IPS-18a (cell line): ENCODE measurements at regions not wholly inside any gene's neighbourhood (a gene's known extent, or its start where the extent isn't known, plus 50 kb on each side); places are given as distances from the start of the nearest gene placed in this dataset.

Experiments
- H3K27ac ChIP-seq: one replicate; pipeline ENCODE4 v1.5.1; 2013; ENCODE audit warnings: low read length
- H3K27me3 ChIP-seq: one replicate; pipeline ENCODE4 v1.6.1; 2013; ENCODE audit warnings: mild to moderate bottlenecking, low read length; ENCODE audit not compliant: control insufficient read depth, insufficient read depth
- H3K36me3 ChIP-seq: one replicate; pipeline ENCODE4 v1.6.1; 2013; ENCODE audit warnings: low read depth, low read length; ENCODE audit not compliant: control insufficient read depth
- H3K4me1 ChIP-seq: one replicate; pipeline ENCODE4 v1.6.1; 2013; ENCODE audit warnings: low read depth, low read length; ENCODE audit not compliant: control insufficient read depth
- H3K4me3 ChIP-seq: one replicate; pipeline ENCODE4 v1.5.1; 2013; ENCODE audit warnings: low read length
- H3K9ac ChIP-seq: one replicate; pipeline ENCODE4 v1.6.1; 2013; ENCODE audit warnings: mild to moderate bottlenecking, low read length, moderate library complexity
- H3K9me3 ChIP-seq: one replicate; pipeline ENCODE4 v1.6.1; 2013; ENCODE audit warnings: low read depth, low read length; ENCODE audit not compliant: control insufficient read depth

DNA sequence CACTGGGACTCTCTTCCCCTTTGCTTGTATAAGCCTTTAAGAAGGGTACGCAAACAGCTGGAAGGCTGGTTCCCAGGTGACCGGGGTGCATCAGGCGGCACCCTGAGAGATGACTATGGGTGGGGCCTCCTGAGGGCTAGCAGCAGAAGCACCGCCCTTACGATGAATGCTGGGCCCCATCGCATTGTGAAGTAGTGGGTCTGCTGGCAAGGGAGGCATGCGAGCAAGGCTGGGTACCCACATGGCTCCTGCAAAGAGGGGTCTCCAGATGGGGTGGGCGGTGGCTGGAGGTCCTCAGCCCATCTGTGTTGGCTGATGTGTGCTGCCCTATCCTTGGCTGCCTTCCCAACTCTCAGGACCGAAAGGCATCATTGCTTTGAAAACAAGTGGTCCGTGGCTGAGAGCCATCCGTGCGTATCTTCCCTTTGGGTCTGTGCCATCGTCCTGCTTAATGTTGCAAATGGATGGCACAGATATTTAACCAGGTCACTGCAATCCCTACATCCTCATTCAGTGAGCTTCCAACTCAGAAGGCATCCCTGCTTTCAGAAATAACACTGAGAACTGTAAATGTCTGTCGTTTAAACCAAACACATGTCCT lies 83.5 kb upstream of the GPC1 start:
- no peak overlapping the region for H3K4me3 ChIP-seq
- no peaks in the 10 kb centered on the region for H3K9me3 ChIP-seq
- H3K4me1 ChIP-seq: no peaks in the 10 kb centered on the region
- no peak overlapping the region for H3K27ac ChIP-seq
- H3K9ac ChIP-seq: no peak overlapping the region
- H3K36me3 ChIP-seq: no peaks in the 10 kb centered on the region
- H3K27me3 ChIP-seq: no peaks in the 10 kb centered on the region

DNA sequence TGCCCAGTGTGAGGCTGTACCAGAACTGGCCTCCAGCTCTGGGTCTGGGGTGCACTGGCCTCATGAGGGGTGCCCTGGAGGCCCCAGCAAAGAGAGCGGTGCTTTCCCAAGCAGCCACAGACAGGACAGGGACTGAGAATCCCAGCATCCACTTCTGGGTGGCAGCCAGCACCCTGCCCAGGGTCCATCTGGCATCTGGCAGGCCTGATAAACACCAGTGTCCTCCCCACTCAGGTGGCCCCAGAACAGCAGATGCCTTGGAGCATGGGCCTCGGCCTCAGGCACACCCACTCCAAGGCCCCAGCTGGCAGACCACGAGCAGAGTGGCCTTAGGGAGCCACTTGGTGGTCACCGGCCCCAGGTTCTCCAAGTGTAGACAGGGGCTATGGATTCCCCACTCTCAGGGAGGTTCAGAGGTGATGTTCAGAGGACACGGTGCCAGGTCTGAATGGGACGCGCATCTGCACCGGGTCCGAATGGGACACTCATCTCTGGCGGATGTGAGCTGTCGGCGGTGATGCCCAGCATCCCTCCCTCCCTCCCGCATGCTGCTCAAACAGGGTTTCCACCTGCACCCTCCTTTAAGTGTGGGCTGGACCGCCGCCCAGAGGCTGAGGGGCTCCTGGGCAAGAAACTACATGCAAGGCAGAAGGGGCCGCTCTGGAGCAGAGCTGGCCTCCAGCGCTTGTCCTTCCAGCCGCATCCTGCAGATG lies 82.2 kb upstream of the GPC1 start:
- Histone ChIP-seq H3K36me3 (no peaks in the 10 kb centered on the region), H3K9ac (no peak overlapping the region), H3K27ac (no peak overlapping the region), H3K27me3 (no peaks in the 10 kb centered on the region), H3K4me1 (no peaks in the 10 kb centered on the region), H3K9me3 (no peaks in the 10 kb centered on the region), H3K4me3 (no peak overlapping the region)

DNA sequence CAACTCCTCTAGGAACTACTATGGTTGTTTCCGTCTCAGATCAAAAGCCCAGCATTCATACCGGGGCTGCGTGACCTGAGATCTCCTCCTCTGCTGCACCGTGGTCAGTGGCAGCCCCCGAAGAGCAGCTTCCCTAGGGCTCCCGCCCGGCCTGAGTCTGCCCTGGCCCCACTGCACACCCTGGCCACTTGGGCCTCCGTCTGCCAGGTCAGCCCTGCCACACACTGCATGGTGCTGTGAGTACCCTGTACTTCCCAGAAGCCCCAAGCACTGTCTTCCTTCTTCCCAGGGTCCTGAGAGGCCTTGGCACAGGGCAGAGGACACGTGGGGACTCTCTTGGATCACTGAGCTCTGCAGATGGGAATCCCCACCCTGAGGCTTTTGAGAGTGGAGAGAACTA lies 81.5 kb upstream of the GPC1 start:
- Histone ChIP-seq H3K9ac (no peak overlapping the region), H3K9me3 (no peaks in the 10 kb centered on the region), H3K4me1 (no peaks in the 10 kb centered on the region), H3K4me3 (no peak overlapping the region), H3K36me3 (no peaks in the 10 kb centered on the region), H3K27me3 (no peaks in the 10 kb centered on the region), H3K27ac (no peak overlapping the region)

DNA sequence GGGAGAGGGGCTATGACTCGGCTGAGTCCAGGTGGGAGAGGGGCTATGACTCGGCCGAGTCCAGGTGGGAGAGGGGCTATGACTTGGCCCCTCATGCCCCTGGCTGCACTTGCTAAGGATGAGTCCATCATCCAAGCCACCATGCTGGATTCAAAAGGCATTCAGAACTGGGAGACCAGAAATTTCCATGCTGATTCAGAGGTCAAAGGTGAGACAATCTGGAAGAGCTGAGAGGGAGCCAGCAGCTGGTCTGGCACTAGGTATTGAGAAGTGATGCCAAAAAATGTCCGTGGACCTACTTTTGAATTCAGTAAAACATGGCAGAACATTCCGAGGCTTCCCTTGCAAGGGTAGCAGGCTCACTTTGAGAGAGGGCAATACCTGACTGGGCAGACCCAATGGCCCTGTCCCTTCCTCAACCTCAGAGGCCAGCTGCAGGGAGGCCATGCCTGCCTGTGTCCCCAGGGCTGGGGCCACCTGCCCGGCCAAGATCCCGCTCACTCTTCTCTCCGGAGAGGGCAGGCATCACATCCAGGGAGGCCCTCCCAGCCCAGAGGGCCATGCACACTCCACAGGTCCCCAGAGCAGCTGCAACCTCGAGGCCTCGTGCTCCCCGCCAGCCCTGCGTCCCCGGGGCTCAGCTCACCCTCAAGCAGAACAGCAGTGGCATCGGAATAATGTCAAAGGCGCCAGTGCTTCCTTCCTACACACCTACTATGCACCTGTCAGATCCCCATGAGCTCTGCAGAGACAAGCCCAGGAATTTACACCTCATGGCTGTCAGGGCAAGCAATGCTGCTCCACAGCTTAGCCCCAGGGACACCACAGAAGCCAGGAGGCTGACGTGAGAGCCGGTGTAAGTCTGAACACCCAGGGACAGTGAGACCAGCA lies 80.2 kb upstream of the GPC1 start:
- H3K4me1 ChIP-seq: no peaks in the 10 kb centered on the region
- no peaks in the 10 kb centered on the region for H3K36me3 ChIP-seq
- no peaks in the 10 kb centered on the region for H3K9me3 ChIP-seq
- H3K9ac ChIP-seq: no peak overlapping the region
- H3K27me3 ChIP-seq: no peaks in the 10 kb centered on the region
- no peak overlapping the region for H3K4me3 ChIP-seq
- no peak overlapping the region for H3K27ac ChIP-seq

DNA sequence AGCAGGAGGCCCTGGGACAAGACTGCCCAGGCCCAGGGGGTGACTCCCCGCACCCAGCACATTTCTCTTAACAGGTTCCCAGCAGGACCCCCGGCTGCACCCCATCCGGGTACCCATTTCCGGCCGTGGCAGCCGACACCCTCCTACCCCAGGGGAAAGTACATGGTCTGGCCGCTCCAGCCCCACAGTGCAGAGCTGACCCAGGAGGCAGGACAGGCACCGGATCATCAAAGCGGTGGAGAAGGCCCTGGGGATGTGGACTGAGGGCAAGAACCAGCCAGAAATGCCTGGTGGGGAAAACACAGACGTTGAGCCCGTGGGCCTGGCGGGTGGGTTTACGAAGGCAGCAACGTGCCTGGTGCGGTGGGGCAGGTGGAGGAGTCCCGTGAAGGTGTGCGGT lies 79.5 kb upstream of the GPC1 start:
- no peaks in the 10 kb centered on the region for H3K4me1 ChIP-seq
- no peaks in the 10 kb centered on the region for H3K9me3 ChIP-seq
- H3K9ac ChIP-seq: no peak overlapping the region
- no peaks in the 10 kb centered on the region for H3K36me3 ChIP-seq
- no peak overlapping the region for H3K4me3 ChIP-seq
- H3K27me3 ChIP-seq: no peaks in the 10 kb centered on the region
- H3K27ac ChIP-seq: no peak overlapping the region

DNA sequence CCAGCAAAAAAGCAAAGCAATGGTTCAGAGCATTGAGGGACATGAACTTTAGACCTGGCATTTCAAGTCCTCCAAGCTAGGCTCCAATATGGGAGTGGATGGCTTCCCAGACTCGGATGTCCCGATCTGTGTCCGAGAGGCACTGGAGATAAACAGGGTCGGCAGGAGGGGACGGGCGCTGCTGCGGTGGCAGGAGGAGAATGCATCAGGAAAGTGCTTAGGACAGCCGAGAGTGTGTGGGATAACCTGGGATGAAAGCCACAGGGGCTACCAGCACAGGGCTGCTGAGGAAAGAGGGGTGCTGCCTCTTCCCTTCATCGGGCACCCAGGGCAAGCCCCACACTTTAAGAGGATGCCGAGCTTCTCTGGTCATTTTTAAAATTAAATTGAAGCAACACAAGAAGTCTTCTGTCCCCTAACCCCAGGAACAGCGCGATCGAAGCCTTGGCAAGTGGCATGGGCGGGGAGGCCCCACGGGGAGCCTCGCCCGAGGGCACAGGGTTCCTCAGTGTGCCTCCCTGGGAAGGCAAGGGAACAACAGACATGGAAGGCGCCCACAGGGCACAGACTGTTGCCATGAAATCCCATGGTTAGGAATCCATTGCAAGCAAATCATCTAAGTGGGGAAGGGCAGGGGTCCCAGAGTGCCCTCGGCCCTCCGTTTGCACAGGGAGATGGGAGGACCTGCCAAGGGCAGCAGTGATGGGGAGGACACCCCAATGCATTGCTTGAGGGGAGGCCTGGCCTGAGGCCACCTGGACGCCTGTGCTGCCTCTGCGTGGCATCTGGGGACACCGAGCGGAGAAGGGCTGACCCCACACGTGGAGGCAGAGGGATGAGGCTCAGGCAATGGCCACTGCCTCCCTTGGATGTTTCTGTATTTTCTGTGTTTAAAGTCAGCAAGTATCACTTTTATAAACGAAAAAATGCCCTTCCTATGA lies 78.5 kb upstream of the GPC1 start:
- Histone ChIP-seq H3K27me3 (no peaks in the 10 kb centered on the region), H3K4me3 (no peak overlapping the region), H3K36me3 (no peaks in the 10 kb centered on the region), H3K4me1 (no peaks in the 10 kb centered on the region), H3K9me3 (no peaks in the 10 kb centered on the region), H3K27ac (no peak overlapping the region), H3K9ac (no peak overlapping the region)

DNA sequence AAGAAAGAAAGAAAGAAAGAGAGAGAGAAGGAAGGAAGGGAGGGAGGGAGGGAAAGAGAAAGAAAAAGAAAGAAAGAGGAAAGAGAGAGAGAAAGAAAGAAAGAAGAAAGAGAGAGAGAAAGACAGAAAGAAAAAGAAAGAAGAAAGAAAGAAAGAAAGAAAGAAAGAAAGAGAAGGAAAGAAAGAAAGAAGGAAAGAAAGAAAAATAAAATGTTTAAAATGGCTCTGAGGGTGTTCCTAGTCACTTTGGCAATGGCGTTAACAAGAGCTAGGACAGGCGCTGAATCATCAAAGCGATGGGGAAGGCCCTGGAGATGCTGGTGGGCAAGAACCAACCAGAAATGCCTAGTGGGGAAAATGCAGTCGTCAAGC lies 77.8 kb upstream of the GPC1 start:
- Histone ChIP-seq H3K9me3 (no peaks in the 10 kb centered on the region), H3K36me3 (no peaks in the 10 kb centered on the region), H3K9ac (no peak overlapping the region), H3K4me3 (no peak overlapping the region), H3K27me3 (no peaks in the 10 kb centered on the region), H3K4me1 (no peaks in the 10 kb centered on the region), H3K27ac (no peak overlapping the region)

DNA sequence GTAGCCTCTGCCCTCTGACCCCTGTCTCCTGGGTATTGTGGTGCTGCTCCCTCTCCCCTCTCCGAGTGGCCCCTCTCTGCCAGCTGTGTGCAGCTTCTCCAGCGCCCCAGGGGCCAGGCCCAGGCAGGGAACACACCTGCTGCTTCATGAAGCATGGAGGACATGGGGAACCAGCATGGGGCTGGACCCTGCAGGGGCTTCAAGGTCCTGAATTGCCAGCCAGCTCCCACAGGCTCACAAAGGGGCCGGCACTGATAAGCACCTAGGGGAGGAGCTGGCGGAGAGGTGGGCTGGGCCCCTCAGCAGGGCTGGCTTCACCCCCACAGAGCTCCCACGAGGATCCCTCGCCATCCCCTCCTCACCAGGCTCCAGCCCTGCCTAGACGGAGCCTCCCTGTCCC lies 77.4 kb upstream of the GPC1 start:
- Histone ChIP-seq H3K9ac (no peak overlapping the region), H3K4me3 (no peak overlapping the region), H3K36me3 (no peaks in the 10 kb centered on the region), H3K27ac (no peak overlapping the region), H3K27me3 (no peaks in the 10 kb centered on the region), H3K4me1 (no peaks in the 10 kb centered on the region), H3K9me3 (no peaks in the 10 kb centered on the region)

DNA sequence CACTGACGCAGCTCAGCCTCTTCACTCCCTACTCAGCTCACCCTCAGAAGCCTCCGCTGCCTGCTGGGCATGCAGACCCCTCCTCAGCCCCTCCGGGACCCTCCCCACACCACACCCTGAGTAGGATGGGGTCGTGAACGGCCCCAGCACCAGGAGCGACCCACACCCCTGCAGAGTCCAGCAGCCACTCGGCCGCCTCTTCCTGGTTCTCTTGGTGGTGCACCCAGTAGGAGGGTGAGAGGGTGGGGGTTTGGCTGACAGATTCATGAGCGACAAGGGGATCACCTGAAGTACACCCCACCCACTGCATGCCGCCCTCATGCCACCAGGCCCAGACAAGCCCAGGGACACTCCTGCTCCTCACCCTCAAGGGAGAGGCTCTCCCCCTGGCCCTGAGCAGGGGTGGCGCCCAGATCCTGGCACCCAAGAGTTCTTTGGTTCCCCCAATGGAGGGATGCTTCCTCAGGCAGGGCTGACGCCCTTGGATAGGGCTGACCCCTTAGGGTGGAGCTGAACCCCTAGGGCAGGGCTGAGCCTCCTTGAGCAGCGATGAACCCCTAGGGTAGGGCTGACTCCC lies 76.6 kb upstream of the GPC1 start:
- Histone ChIP-seq H3K4me3 (no peak overlapping the region), H3K27ac (no peak overlapping the region), H3K36me3 (no peaks in the 10 kb centered on the region), H3K4me1 (no peaks in the 10 kb centered on the region), H3K27me3 (no peaks in the 10 kb centered on the region), H3K9me3 (no peaks in the 10 kb centered on the region), H3K9ac (no peak overlapping the region)

DNA sequence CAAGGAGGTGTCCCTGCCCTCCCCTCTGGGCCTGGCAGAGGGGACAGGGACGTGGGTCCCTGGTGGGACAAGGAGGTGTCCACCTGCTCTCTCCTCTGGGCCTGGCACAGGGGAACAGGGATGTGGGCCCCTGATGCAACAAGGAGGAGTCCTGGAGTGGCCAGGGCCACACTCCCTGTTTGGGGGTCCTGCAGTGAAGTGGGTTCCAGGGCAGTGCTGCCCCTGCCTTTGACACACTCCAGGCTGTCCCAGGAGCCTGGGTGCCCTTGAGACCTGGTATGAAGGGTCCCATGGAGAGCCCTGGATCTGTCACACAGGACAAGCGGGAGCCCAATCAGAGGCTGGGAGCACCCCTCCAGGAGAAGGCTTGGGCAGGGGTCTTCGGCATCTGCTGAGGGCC lies 75.8 kb upstream of the GPC1 start:
- H3K4me1 ChIP-seq: no peaks in the 10 kb centered on the region
- H3K9me3 ChIP-seq: no peaks in the 10 kb centered on the region
- H3K27ac ChIP-seq: no peak overlapping the region
- H3K9ac ChIP-seq: no peak overlapping the region
- no peak overlapping the region for H3K4me3 ChIP-seq
- H3K36me3 ChIP-seq: no peaks in the 10 kb centered on the region
- H3K27me3 ChIP-seq: no peaks in the 10 kb centered on the region
